ENCODE measurements at regions not wholly inside any gene's neighbourhood (a gene's known extent, or its start where the extent isn't known, plus 50 kb on each side); places are given as distances from the start of the nearest gene placed in this dataset.

DNA sequence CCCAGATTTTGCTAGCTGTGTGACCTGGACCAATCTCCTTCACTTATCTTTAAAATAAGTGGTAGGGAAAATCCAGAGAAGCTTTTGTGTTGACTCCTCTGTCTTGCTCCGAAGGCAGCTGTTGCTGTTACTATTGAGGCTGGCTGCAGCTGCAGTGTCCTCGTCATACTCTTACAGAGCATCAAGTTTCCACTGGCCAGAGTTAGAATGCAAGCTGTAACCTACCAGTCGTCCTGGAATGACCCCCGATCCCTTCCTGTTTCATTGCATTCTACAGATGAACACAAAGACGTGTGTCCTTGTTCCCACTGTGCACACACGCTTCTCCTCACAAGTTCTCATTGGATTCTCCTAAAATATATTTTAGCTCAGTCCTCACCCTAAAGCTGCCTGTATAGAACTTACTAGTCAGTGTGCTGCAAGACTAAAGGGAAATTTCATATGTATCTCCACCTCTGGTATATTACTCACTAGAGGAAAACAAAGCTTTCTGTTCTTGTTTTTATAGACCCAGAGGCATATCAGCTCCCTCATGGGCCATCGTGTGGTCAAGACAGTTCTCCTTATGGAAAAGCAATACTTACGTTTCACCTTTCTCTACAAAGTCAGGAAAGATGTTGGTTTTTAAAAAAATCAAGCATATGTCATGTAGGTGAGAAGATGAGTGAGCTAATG, 589.8 kb downstream of the LMO7 start:
- no peak for DNase-seq (ENCODE audit: low read depth in 3 of 3, low spot score in 1 of 3)

DNA sequence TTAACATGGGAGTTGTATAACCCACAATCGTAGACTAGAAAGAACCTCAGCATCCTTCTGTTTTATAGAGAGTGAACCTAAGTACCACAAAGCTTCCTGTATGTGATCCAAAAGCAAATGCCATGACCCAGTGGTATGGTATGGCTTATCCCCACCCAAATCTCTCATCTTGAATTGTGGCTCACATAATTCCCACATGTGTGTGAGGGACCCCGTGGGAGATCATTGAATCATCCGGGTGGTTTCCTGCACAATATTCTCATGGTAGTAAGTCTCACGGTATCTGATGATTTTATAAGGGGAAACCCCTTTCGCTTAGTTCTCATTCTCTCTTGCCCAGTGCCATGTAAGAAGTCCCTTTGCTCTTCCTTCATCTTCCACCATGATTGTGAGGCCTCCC, 587.9 kb downstream of the LMO7 start:
- no peak for DNase-seq (ENCODE audit: low read depth in 3 of 3, low spot score in 1 of 3)

DNA sequence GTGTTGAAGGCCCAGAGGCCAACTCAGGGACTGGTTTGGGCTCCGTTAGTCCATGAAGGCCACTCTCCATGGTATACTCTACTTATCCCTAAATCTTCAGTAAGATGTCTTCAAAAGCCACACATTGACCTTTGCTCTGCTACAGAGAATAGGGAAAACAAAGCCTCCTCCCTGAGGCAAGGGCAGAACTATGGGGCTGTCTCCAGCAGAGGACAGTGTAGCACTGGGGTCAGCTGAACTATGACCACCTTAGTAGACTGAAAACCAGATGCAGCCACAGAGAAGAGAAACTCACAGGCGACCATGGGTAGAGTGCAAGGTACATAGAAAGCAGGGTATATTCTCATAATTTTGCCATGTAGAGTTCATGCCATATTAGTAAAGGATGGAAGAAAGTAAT, 587.4 kb downstream of the LMO7 start:
- no peak for DNase-seq (ENCODE audit: low read depth in 3 of 3, low spot score in 1 of 3)

DNA sequence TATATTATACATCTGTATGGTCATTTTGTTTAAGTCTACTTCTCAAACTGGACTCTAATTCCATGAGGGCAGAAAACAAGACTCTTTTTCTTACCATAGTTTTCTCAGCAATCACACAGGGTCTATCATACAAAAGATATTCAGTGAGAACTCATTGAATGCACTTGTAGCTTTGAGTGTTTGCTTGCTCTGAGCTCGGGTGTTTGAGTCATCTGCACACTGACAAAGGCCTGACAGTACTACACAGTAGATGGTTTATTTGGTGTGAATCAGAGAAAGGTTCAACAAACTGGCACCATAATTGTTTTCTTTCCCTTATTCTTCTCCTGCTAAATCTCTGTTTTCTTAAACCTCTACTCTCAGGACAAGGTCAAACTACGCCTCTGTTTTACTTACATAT, 586.4 kb downstream of the LMO7 start:
- DNase-seq (ENCODE audit: low read depth in 3 of 3, low spot score in 1 of 3), result no peak

DNA sequence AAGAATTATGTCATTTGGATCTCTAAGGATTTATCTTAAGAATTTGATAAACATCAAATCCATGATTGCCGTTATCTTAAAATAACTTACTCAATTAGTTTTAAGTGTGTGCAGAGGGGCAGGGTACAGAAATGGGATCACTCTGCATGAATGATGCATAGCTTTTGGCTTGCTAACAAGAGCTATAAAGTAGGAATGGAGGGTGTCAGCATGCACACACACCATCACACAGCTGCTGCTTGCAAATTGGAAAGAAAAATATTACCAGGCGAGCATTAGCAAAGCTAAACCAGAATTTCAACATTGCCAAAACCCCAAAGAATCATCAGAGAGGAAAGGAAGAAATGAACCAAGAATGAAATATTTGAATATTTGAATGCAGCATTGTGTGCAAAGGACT, 580.6 kb downstream of the LMO7 start:
- no peak for DNase-seq (ENCODE audit: low read depth in 3 of 3, low spot score in 1 of 3)

DNA sequence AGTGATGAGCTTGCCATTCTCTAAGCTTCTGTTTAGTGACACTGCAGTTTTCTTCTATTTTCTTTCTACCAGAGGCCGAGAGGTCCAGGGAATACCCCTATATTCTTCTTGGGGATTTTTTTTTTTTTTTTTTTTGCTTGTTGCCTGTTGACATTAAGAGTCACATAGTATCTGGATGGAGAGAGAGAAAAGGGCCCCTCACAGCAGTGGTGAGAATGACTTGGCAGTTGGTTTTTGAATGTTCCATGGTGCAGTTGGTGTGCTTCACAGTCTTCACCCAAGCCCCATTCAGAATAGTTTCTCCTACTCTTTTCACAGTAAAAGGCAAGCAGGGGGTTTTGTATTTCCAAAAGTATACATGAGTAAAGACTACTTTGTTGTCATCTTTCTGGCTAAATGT, 577.9 kb downstream of the LMO7 start:
- no peak for DNase-seq (ENCODE audit: low read depth in 3 of 3, low spot score in 1 of 3)

DNA sequence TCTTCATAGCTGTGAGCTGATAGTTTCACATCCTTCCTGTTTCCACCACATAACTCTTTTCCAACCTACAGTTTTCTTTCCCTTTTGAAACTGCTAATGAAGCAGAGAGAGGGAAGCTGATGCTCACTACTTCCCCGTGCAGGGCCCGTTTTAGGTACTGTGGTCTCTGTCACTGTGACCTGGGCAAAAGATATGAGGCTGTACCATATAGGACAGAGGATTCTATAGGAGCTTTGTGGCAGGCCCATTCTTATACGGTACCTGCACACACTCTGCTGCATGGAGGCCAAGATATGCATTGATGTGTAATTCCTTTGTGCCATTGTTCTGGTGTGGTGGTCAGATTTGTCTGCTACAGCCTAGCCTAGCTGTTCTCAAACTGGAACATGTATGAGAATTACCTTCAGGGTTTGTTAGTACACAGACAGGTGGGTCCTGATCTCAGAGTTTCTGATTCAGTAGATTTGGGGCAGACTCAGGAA, 577.3 kb downstream of the LMO7 start:
- no peak for DNase-seq (ENCODE audit: low read depth in 3 of 3, low spot score in 1 of 3)

DNA sequence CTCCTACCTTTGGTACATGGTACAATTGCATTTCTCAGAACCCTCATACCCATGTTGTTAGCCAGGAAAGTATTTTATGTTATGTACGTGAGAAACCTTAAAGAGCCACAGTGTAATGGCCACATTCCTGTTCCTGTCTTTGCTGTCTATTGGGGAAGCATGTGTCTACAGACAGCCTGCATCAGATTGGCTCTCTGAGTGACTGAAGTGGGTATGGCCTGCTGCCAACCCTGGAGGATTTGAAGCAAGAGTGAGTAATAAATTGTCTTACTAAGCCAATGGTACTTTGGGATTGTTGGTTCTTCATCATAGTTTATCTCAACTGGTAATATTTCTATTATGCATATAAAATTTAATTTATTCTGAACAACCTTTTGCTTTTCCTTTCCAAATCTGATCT, 574.1 kb downstream of the LMO7 start:
- DNase-seq (ENCODE audit: low read depth in 3 of 3, low spot score in 1 of 3), result no peak

DNA sequence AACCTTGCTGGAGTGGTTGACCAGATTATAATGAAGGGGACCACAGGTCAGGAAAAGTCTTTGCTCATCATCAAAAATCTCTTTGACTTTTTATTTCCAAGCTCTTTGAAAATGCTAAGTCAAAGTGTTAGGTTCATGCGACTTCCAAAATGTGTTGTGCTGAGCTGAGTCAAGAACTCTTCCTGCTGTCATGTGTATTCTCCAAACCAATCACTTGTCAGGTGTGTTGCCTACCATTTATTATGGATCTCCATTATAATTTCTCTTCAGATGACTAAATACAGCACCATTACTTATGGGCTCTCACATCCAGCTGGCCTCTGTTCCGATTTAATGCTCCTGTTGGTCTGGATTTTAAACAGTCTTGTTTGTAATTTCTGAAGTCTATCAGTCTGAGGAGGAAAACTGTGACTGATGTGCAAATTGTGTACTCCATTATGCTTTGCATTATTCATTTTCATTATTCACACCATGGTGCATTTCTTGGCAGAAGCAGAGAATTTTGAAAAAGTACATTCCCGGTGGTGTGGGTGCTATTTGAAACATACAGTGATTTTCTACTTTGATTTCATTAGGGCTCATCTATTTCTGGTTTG, 562.5 kb downstream of the LMO7 start:
- DNase-seq (ENCODE audit: low read depth in 3 of 3, low spot score in 1 of 3), result no peak

DNA sequence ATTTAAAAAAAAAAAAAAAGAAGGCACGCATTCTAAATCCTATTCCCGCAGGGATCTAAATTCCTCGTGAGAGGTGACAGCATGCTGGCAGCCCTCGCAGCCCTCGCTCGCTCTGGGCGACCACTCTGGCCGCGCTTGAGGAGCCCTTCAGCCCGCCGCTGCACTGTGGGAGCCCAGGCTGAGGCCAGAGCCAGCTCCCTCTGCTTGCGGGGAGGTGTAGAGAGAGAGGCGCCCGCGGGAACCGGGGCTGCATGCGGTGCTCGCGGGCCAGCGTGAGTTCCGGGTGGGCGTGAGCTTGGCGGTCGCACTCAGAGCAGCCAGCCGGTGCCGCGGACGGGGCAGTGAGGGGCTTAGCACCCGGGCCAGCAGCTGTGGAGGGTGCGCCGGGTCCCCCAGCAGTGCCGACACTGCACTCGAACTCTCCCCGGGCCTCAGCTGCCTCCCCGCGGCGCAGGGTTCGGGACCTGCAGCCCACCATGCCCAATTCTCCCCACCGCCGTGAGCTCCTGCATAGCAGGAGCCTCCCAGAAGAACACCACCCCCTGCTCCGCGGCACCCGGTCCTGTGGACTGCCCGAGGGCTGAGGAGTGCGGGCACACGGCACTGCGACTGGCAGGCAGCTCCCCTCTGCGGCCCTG, 553.9 kb downstream of the LMO7 start:
- no peak for DNase-seq (ENCODE audit: low read depth in 3 of 3, low spot score in 1 of 3)

DNA sequence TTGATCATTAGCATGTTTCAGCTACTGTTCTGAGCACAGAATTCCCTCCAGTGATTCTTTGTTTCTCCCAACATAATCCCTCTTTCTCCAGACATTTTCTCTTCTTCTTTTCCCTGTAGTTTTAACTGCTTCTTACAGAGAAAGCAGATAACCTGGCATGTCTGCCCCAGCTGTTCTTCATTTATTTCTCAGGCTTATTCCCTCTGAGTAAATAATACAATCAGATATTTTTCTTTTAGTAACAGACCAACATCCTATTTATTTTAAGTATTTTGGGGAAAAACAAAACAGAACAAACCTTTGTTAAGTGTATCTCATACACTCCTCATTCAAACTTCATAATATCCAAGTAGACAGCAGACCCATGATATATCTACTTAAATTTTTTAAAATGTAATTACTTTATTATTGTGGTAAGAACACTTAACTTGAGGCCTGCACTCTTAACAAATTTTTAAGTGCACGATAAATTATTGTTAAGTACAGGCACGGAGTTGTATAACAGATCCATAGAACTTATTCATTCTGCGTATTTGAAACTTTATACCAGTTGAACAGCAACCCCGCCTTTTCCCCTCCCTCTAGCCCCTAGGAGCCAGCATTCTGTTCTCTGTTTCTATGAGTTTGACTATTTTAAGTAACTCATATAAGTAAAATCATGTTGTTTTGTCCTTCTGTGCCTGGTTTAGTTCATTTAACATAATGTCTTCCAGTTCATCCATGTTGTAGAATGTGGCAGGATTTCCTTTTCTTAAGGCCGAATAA, 540.0 kb downstream of the LMO7 start:
- DNase-seq (ENCODE audit: low read depth in 3 of 3, low spot score in 1 of 3), result no peak

DNA sequence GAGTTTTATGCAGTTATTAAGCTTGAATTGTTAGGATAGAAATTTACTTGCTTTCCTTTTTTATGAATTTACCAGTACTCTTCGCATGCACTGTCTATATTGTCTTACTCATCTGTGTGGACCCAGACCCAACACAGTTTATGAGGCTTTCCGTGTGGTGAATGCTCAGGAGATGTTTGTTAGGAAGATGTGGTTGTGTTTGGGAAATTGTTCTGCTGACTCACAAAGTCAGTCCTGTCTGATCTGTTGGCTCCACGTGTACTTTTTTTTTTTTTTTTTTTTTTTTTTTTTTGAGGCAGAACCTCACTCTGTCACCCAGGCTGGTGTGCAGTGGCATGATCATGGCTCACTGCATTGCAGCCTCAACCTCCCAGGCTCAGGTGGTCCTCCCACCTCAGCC, 532.5 kb downstream of the LMO7 start:
- DNase-seq (ENCODE audit: low read depth in 3 of 3, low spot score in 1 of 3), result no peak

DNA sequence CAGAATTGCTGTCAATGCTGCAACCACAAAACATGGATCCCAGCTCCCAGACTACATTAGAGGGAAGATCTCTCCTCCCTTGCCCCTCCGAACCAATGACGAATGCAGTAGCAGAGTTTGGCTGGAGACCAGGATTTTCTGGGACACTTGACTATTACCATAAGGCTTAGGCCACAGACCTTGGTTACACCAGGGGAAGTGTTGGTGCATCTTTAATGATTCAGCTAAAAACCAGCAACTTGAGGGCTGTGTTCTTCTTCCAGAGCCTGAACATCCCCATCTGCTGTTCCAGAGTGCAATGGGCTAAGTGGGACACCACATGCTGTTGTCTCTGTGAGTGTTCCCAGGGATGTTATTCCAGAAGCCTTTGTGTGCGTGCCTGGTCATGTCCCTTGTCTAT, 528.2 kb downstream of the LMO7 start:
- no peak for DNase-seq (ENCODE audit: low read depth in 3 of 3, low spot score in 1 of 3)

DNA sequence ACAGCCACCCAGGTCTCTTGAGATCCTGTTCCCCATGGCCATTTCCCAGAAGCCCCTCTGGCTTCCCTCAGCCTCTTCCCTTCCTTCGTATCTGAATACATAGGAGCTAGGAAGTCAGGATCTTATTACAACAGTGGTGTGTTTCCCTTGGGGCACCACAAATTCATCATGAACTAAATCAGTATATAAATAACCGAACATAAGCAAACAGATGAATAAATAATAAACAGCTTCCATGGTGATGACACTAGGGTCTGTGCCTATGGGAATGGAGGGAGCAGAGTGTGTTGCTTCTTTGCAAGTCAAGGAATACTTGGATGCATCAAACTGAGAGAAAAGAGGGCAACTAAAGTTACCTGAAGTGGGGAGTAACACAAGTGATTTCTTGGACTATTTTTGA, 527.6 kb downstream of the LMO7 start:
- no peak for DNase-seq (ENCODE audit: low read depth in 3 of 3, low spot score in 1 of 3)

DNA sequence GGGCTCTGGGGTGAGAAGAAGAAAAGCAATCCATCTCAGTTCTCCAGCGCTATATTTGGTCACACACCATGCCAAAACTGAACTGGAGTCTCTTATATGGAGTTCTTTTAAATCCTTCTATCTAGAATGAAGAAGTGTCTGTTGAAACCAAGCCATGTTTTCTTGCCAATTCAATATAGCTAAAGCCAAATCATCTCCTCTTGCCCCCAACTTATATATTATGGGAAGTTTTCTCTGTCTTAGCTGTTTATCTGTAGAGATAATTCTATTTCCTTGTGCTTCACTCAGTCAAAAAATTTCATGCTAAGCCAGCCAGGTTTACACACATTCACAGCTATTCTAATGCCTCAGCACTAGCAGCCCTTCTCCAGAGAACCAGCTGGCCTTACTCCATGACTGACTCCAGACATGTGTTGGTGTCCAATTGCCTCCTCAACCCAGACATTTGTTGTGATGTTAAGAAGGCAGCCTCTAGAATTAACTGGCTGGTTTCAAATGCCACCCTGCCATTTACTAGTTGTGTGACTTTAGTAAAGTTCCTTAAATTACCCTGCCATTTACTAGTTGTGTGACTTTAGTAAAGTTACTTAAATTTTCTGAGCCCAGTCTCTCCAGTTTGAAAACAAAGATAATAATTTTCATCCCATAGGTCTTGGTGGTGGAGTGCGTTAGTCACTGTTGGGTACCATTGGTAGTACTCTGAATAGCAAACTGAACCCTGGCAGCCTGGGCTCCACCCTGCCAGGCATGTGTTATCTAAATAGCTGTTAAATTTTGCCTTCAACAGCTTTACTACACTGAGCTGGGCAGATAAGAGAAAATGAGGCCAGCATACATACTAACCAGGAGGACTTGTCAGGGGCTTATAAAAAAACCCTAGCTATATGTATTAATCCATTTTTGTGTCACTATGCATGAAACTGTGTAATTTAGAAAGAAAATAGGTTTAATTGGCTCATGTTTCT, 525.1 kb downstream of the LMO7 start:
- DNase-seq (ENCODE audit: low read depth in 3 of 3, low spot score in 1 of 3), result no peak

DNA sequence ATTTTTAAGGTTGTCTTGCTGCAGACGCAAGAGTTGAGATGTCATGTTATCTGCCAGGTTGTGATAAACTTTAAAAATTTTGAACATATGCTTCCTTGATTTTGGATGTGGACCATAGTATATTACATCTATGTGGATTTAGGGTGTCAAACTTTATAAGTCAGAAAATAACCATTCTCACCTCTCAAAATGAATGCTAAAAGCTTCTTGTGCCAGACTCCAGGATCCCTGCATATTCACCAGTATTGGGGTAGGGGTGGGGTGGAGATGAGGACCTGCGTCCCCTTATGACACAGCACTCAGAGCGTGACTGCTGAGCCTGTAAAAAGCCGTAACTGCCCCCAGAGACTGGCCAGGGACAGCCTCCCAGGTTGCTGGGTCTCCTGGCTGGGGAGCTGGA, 524.4 kb downstream of the LMO7 start:
- no peak for DNase-seq (ENCODE audit: low read depth in 3 of 3, low spot score in 1 of 3)

DNA sequence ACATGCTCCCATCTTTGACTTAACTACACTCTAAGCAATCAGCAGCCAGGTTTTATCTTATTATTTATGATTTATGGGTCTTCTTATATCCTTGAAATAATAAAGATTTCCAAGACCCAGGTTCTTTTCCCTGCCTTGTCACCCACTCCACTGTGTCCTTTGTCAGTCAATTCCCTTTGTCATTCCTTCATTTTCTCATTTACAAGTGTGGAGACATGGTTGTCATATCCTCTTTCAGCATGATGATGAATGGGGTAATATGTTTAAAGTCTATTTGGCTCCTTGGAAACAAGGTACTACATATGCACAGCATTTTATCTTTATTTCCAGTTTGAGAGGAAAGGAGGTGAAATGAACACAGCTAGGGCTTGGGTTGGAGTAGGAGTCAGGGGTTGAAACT, 521.8 kb downstream of the LMO7 start:
- no peak for DNase-seq (ENCODE audit: low read depth in 3 of 3, low spot score in 1 of 3)

DNA sequence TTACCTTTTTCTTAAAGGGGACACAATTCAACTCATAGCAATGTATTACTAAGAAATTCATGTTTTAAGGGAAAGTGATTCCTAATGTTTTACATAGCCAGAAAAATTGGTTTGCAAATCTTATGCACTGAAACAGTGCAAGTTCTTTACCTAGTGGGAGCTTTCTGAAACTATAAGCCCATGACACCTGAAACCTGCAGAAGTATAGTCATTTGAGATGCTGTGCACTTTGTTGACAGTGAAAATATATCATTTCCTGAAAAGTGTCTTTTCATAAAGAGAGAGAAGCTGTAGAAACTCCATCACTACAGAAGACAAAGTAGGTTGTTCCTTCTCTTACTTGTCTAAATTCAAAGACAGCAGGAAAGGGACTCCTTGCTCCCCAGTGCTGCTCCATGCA, 517.1 kb downstream of the LMO7 start:
- DNase-seq (ENCODE audit: low read depth in 3 of 3, low spot score in 1 of 3), result no peak

DNA sequence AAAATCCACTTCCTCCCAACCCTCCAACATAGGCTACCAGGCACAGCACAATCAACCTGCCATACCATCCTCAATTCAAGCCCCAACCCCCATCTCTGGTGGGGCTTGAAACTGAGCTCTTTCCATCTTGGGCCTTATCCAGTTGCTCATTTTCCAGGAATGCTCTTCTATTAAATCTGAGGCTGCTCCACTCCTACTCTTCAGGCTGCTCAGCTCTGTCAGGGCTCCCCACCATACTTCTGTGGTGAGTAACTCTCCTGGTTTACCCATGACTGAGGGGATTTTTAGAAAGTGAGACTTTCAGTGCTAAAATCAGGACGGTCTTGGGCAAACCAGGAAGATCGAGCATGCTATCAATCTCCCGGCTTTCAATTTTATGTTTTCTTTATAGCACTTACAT, 512.8 kb downstream of the LMO7 start:
- DNase-seq (ENCODE audit: low read depth in 3 of 3, low spot score in 1 of 3), result no peak

DNA sequence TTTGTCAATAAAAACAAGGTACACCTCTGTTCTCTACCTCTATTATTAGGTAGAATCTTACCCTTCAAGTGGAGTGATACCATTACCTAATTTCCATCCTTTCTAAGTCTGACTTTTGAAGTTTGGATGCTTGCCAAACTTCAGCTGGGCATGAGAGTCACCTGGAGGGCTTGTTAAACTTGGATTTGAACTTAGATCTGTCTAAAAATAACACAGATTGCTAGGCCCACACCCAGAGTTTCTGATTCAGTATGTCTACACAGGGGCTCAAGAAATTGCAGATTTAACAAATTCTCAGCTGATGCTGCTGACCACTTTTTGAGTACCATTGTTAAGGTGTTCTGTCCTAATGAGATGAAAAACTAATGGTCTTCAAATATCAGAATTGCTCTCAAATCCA, 512.2 kb downstream of the LMO7 start:
- DNase-seq (ENCODE audit: low read depth in 3 of 3, low spot score in 1 of 3), result no peak

DNA sequence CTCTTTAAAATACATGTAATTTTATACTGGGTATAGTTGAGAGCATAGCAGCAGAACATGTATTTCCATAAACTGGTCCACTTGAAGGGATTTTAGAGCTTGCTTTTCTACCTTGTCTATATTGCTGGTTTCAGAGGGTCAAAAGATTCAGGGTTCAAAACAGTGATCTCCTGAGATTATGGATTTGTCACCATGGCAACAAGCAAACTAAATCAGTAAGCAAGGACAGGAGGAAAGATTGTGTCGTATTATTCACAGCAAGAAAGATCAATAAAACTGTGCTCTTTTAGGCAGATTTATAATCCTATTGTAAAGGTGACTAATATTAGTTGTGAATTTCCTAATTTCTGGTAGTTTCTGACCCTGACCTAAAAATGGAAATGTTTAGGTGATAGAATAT, 496.4 kb downstream of the LMO7 start:
- DNase-seq (ENCODE audit: low read depth in 3 of 3, low spot score in 1 of 3), result no peak

Data from stimulated activated CD4-positive, alpha-beta T cell treated with anti-CD3 and anti-CD28 coated beads, TNF-alpha, amount 100 ng/mL, for 1 hour (primary cell).